GM19023 (cell line): ENCODE measurements at regions not wholly inside any gene's neighbourhood (a gene's known extent, or its start where the extent isn't known, plus 50 kb on each side); places are given as distances from the start of the nearest gene placed in this dataset.
A peak's percentile ranks its signal among the peaks of the same experiment; 100 is the strongest.

ENCODE experiments used
- ATAC-seq: cut with Tn5 transposase; IDR thresholded peaks from one replicate; pipeline ENCODE4 v1.9.1; 2021; ENCODE audit warnings: mild to moderate bottlenecking, moderate library complexity; ENCODE audit not compliant: unreplicated experiment

DNA sequence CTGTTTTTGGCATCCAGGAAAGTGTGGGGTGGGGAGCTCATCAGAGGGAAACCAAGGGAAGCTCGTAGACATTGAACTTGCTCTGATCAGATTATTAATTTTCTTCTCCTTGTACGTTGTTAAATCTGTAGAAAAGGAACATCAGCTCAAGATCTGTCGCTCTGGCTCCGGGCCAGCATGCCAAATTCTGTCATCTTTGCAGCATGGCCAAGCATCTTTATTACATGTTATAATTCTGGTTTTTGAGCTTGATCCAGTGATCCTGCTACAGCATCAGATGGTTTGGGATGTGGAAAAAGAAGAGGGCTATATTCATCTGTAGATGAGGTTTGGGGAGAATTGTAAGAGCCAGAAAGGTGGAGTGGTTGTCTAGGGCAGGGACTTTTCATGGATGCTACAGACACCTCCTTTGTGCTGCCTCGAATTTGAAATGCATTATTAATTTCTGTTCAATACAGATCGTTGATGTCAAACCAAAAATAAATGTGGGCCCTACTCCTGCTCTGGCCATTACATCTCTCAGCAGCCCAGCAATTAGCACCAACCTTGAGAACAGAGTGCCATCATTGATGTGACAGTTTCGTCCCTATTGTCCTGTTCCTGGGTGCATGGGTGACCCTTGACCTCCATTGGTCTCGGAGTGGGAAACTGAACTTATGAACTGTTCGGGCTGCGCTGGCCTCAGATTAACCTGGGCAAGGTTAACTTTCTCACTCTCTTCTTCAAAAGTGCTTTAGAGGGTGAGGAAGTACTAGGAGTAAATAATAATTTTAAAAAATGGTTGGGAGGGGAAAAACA lies 250.8 kb downstream of the SOX4 start:
- ATAC-seq, result no peak

DNA sequence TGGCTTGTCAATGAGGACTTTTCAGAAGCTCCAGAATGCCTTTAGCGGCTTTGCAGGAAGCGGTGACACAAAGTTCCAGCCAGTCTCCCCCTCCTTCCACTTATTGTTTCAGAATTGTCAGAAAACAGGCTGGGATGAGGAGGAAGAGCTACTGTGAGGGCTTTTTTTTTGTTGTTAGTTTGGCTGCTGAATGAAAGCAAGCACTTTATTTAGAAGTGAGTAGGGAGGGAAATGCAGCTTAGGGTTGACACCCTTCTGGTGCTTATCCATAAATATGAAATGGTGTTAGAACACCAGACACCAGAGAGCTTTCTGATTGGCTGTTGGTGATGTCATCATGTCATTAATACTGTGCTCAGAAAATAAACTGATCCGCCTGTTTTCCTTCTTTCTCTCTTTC lies 251.5 kb downstream of the SOX4 start:
- no peak for ATAC-seq

DNA sequence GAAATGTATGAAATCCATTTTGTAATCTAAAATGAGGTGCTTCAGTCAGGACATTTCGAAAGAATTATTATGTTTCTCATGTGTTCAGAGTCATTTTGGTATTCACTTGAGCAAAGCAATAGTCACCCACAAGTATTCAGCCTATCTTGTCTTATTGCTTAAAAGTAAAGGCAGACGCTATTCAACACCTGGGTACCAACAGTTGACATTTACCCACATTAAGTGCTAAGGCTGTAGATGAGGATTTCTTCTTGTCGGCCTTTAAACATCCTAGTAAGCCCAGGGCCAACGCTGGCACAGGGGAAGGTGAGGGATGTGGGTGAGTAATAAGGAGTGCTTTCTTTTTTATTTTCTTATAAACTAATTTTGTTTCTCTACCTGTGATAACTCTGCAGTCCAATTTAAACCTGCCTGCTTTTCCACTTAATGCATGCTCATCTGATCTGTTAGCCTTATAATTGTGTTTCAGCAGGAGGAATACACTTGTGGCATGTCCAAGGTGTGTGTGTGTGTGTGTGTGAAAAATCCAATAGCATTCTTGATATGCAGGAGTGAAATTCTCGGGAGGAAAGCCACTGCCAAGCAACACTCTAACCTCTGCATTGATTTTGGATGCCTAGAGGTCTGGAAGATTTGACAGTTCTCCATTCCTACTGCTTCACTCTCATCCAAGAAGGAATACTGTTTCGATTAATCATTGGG lies 252.0 kb downstream of the SOX4 start:
- ATAC-seq, result no peak

DNA sequence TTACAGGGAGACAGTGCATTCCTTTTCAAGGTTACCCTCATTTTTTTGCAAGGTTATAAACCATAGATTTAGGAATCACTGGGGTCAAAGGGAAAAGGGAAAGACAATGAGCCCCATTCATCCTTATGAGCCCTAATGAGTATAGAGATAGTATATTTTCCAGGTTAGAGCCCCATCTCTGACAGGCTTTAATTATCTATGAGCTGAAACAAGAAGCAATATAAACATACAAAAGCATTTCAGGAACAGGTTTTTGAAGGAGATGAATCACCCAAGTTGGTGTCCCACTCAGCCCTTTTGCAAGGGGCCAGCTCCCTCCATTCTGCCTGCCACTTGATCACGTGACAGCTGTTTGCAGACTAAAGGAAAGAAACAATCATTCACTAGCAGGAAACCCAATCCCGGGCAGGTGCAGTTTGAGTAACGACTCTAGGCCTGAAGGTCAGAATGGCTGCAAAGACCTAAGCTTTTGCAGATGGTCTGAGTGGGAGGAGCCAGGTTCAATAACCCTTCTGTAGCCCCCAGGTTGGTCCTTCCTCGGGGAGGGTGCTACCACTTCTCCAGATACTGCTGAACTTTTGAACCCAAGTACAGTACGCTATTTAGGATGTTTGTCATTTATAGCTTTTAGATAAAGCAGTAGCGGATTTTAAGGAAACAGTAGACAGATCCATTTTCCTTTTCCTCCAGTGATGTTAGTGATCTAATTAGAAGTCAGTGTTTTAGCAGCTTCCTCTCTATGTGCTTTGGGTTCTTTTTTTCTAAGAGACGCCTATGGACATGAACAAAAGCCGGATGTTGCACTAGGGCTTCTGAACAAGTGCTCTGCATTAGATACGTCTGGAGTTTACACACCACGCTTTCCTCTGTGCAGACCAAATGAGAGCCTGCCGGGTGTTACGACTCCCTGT lies 253.2 kb downstream of the SOX4 start:
- ATAC-seq, result peak; percentile 70

DNA sequence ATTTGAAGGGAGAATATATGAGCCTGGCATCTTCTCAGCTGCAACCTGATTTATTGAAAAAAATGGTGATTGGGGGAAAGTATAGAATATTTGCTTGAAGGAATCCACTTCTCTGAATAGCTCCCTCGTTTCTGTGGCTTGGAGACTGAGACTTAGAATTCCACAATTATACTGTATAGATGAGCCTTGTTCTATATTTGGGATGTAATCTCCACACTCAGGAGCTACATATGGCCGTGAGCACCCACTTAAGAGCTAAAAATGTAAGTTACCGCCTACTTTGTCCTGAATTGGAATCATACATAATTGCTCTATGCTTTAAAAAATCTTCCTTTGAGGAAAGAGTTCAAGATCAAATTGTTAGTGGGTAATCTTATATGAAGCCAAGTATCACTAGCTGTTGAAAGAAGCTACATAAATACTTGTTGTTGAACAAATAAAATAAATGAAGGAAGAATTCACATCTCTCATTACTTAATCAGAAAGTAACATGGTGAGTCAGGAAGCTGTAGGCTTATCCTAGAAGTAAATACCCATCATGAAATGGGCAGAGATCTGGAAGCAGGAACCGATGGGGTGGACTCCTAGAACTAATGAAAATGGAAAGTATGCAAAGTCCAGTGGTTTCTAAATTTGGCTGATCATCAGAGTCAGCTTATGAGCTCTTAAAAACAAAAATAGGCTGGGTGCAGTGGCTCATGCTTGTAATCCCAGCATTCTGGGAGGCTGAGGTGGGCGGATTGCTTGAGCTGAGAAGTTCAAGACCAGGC lies 254.3 kb downstream of the SOX4 start:
- ATAC-seq, result no peak

DNA sequence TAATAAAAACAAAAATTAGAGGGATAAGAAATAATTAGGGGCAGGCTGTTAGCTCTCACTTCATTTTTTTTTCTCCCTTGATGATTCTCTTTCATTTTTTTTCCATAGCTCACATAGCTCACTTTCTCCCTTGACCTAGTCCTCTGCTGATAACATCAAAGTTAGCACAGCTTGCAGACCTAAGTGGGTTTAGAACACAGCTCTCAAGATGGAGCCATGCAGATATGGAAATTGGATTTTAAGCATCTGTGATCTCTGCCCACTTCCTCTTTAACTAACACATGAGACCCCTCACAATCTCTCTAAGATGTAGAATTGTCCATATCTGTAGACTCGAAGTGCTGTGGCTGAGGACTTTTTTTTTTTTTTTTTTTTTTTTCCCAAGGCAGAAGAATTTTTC lies 257.1 kb downstream of the SOX4 start:
- ATAC-seq, result no peak

DNA sequence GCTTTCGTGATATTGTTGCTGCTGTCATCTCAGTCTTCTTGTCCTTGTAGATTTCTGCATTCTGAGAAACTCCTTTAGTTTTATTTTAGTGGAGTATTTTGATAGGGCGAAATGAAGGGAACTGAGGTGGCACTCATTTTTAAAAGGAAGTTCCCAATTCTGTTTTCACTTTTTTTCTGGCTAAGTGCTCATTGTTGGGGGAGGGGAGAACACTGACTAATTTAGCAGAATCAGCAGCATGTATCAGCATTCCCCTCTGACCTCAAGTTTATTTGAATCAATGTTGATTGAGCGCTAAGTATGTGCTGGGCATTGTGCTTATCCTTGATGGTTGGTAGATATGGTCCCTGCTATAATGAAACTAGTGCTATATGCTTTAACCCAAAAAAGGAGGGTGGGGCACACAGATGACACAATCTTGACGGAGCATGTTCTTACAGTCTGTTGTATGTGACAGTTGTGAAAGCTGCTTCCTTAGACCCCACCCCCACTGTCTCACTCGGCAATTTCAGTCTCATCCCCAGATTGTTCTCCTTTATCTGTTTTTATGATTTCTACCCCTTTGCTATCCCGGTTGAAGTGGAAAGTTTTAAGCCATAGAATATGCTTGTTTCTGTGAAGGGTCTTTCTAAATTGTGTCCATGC lies 262.4 kb downstream of the SOX4 start:
- ATAC-seq, result no peak

DNA sequence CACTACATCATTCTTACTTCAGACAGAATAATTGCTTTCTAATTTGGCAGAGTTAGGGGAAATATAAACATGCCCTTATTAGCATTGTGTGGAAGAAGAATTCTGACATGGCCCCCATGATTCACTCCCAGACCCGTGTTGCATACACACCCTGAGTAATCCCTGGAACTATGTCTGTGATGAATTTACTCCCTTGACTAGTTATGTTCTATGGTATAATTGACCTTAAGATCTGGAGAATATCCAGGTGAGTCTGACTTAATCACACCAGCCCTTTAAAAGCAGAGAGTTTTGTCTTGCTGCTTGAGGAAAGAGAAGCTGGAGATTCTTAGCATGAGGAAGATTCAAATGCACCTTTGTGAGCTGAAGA lies 262.9 kb downstream of the SOX4 start:
- no peak for ATAC-seq

DNA sequence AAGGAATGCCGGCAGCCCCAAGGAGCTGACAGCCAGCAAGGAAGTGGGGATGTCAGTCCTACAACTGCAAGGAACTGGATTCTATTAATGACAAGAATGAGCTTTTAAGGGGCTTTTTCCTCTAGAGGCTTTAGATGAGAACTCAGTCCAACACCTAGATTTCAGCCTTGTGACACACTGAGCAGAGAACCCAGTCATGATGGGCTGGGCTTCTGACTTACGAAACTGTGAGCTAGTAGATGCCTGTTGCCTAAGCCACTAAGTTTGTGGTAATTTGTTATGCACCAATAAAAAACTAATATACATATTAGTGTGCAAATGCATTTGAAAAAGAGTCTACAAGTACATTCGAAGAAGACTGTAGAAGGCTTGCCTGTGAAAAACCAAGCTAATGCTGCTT lies 263.3 kb downstream of the SOX4 start:
- no peak for ATAC-seq

DNA sequence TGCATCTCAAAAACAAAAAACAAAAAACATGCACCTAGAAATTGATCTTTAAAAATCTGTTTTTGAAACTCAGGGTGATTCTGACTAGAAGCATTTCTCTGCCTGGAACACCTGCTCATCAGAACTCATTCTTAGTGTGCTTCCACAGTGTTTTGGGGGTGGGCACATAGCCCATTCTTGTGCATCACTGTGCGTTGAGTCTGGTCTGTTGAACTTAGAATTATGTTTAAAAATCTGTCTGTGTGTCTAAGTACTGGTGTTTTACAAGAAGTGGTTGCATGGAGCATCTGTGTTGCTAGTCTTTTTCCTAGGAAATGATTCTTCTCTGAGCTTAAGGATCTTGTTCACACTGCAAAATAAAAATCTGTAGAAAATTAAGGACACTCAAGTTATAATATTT lies 264.5 kb downstream of the SOX4 start:
- no peak for ATAC-seq

DNA sequence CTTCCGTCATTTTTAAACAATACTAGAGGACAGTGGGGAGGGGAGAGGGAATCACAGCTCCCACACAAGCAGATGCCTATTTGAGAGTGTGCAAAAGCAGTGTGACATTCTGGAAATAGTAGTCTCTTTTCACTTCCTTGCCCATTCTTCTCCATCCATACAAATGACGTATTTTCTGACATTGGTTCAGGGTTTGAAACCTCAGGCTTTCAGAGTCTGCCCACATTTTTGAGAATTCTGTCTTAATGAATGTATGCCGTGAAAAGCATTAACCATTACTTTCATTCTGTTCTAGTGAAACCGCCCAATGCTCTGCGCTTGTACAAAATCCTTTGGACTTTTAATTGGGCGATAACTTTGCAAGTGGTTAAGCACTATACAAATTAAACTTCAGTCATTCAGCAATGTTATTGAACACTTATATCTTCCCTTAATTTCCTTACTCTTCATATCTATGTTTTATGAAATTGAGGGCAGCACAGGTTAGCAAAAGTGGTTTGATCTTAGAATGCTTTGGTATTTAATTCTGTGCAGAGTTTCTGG lies 265.7 kb downstream of the SOX4 start:
- ATAC-seq, result no peak

DNA sequence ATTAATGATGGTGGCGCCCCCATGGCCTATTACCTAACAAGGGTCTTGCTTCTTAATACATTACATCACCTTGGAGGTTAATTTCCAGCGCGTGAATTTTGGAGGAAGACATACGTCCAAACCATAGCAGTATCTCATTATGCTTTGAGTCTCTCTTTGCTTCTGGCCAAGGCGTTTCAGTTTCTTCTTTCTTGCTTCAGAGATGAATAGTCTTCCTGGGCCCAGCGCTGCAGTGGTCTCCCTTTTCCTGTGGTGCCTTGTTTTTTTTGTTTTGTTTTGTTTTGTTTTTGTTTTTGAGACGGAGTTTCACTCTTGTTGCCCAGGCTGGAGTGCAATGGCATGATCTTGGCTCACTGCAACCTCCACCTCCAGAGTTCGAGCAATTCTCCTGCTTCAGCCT lies 268.4 kb downstream of the SOX4 start:
- ATAC-seq, result no peak

DNA sequence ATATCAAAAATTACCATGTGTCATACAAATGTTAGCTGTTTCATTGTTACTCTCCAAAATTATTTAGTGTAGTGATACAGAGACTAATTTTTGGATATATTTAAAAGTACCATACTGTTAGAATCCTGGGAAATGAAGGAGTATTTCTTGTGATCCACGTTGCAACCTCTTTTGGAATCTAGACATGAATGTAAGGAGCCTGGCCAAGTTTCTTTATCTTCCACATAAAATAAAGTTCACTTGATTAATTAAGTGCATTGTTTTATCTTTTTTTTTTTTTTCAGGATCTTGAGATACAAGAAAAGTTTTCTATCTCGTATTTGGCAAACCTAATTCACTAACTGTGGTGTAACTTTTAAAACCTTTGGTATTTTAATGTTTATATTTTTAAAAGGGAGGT lies 270.7 kb downstream of the SOX4 start:
- ATAC-seq, result no peak

DNA sequence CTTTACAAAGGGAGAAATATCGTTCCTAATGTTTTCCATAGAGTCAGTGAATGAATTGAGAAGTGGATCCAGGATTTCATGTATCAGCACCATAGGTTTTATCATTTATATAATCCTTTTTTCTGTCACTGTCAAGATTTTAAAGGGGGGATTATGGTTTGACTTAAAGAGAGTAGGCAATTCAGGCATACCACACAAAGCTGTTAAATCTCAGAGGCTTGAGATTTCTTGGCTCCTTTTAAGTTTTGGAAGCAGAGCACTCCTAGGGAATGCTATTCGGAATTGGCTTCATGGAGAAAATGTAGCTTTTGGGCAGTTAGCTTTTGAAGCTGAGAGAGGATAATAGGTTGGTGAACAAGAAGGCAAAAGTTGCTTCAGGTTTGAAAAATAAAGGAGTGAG lies 274.7 kb downstream of the SOX4 start:
- ATAC-seq, result no peak

DNA sequence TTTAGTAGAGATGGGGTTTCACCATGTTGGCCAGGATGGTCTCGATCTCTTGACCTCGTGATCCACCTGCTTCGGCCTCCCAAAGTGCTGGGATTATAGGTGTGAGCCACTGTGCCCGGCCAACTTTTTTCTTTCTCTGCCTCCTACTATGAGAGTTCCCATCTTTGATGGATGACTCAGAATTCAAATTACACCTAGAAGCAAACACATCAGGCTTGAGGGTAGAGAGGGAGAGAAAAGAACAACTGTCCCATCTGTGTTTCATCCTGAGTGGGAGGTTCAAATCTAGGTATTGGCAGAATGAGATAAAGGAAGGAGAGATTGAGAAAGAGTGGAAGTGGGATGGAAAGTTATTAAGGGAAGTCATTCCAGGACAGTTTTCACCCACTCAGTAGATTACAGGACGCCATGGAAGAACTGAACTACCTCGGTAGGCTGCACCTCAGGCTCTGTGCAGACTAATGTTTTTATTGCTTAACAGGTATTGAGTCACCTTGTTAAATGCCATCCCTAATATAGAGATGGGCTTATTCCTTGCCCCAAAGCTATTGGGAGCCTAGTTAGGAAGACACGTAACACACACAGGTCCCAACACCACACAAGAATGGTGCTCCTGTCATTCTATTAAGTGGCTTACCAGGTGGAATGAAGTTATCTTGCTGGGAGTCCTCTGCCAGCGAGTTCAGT lies 275.7 kb downstream of the SOX4 start:
- ATAC-seq, result no peak

DNA sequence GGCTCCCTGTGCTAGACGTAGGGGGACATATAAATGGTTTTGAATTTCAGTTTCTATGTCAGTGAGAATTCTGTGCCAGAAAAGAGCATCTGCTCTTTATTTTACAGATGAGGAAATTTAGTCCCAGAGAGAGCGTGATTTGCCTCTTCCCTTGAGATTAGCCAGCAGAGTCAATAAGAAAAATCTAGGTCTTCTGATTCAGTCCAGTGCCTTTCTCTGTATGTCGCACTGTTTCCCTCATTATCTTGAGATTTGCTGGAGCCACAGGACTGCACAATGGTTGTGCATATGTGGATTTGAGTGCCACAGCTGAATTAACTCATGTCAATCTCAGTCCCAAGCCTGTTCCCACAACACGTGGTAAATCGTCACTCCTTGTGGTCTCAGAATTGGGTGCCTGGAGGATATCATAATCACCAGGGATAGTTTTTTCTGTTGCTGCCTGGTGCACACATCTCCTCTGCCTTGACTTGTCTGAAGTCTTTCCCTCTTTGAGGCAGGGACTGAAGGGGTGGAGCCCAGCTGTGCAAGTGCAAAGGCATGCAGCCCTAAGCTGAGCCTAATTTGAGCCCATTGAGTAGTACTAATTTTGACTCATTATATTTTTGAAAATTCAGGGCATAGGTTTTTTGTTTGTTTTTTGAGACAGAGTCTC lies 276.7 kb downstream of the SOX4 start:
- ATAC-seq, result no peak

DNA sequence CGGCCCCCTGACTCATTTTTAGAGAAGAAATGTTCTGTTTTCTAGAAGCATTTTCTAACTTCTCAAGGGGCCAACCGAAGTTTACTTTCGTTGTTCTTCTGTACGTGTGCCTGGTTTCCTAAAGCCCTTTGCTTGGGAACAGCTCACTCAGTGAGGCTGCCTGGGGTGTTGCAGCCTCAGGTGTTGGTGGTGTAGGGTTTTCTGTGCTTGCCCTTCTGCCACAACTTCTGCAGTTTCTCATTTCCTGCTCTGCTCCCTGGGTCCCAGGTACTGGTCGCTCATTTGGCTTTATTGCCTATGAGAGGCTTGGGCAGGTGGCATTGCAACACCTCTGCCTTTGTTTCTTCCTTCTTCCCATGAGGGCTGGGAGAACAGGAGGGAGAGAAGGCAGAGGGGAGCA lies 278.3 kb downstream of the SOX4 start:
- no peak for ATAC-seq

DNA sequence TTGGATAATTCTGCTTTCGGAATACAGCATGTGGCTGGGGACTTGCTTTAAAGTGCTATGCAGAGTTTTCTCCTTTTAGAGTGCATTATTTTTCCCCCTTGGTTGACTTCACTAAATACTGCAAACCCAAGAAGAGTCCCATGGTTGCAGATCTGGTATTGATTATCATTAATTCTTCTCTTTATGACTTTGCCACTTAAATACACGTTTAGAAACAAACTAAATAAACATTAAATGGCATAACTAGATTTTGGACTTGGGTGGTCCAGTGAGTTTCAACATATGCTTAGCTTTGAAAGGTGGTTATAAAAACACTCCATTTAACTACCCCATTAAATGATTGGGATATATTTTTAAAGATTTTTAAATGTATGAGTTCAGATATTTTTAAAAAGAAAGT lies 279.2 kb downstream of the SOX4 start:
- no peak for ATAC-seq

DNA sequence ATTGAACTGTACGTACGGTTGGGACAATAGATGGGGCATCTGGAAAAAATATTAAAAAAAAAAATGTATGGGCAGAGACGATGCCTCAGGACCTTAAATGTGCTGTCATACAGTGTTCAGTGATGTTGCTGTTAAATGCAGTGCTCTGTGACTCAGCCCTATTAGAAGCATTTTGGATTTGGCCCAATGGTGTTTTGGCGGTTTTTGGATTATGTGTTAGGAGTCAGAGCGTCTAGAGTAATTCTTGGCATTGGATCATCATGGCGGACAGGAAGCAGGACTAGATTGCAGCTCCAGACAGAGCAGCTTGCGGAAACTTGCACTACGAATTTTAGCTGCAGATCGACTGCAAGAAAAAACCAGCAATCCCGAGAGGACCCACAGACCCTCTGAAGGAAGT lies 280.0 kb downstream of the SOX4 start:
- ATAC-seq, result no peak
